ENCODE measurements at regions not wholly inside any gene's neighbourhood (a gene's known extent, or its start where the extent isn't known, plus 50 kb on each side); places are given as distances from the start of the nearest gene placed in this dataset.

DNA sequence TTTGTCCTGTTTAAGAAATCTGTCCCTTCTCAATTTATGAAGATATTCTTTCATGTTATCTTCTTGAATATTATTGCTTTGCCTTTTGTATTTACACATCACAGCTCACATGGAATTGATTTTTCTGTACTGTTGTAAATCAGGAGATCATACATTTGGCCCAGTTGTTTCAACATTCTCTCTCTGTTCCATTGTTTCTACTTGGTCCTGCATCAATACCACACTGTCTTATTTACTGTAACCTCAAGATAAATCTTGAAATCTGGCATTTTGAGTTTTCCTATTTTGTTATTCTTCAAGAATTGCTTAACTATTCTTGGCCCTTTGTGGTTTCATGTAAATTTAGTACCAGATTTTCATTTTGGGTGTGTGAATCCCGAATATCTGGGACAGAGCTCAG is 121.7 kb upstream of the CCN2 start:
- H2AFZ ChIP-seq (ENCODE audit: low read length): no peak overlapping the region
- FAIRE-seq: no peak
- no peaks in the 10 kb centered on the region for H3K36me3 ChIP-seq (ENCODE audit: control insufficient read depth in 2 of 4, insufficient read depth in 4 of 4, low read length in 3 of 4)
- no peak overlapping the region for H4K8ac ChIP-seq (ENCODE audit: extremely low read depth, insufficient read depth, low read length)
- no peaks in the 10 kb centered on the region for H3K79me2 ChIP-seq (ENCODE audit: control insufficient read depth in 1 of 2, insufficient read depth in 2 of 2, low read length in 2 of 2)
- no peak overlapping the region for H4K5ac ChIP-seq (ENCODE audit: insufficient read length, low read depth, low read length)
- no peak overlapping the region for H3K4me3 ChIP-seq (ENCODE audit: extremely low read depth in 1 of 4, insufficient read depth in 2 of 4, low read depth in 3 of 4, low read length in 4 of 4)
- H3K23me2 ChIP-seq (ENCODE audit: low read depth, low read length): no peaks in the 10 kb centered on the region; the same call in 1 of the 2 replicates
- no peak overlapping the region for H3K23ac ChIP-seq (ENCODE audit: insufficient read length)
- H3K14ac ChIP-seq (ENCODE audit: insufficient read length): no peak overlapping the region
- H3K56ac ChIP-seq (replicated peaks; ENCODE audit: insufficient read length, low read depth, low read length): no peak overlapping the region
- no peak overlapping the region for H4K91ac ChIP-seq (replicated peaks; ENCODE audit: insufficient read length, low read length)
- CTCF ChIA-PET (ENCODE audit: partially characterized antibody): interaction anchor here (0.8 to 1.5 kb wide), 2 partner anchors 20 to 158 kb away, joined by 3 to 5 read pairs; no protein-coding TSS in a partner anchor
- H4K20me1 ChIP-seq (replicated peaks in 1 of 2; ENCODE audit: control insufficient read depth in 1 of 2, insufficient read depth in 2 of 2, low read length in 2 of 2): no peaks in the 10 kb centered on the region
- no peaks in the 10 kb centered on the region for H3K27me3 ChIP-seq (replicated peaks in 1 of 4; ENCODE audit: control insufficient read depth in 3 of 4, extremely low read depth in 1 of 4, insufficient read depth in 3 of 4, low read length in 3 of 4)
- no peak overlapping the region for H2AK5ac ChIP-seq (ENCODE audit: low read depth, low read length)
- no peak overlapping the region for H3K4me2 ChIP-seq (ENCODE audit: insufficient read depth in 1 of 2, low read depth in 2 of 2, low read length in 2 of 2)
- no peak overlapping the region for H2BK12ac ChIP-seq (ENCODE audit: low read depth, low read length)
- H2BK20ac ChIP-seq (ENCODE audit: low read length): no peak overlapping the region
- H3K4me1 ChIP-seq (replicated peaks in 1 of 4; ENCODE audit: control insufficient read depth in 3 of 4, insufficient read depth in 4 of 4, low read length in 3 of 4): no peaks in the 10 kb centered on the region
- H3K79me1 ChIP-seq (ENCODE audit: low read depth, low read length): no peaks in the 10 kb centered on the region
- WGBS, 2 experiments (ENCODE audit: extremely low coverage in 1 of 2, insufficient coverage in 1 of 2, insufficient read length in 1 of 2, insufficient replicate concordance in 2 of 2, low coverage in 1 of 2, low lambda C conversion rate in 2 of 2, missing lambda C conversion rate in 1 of 2): 69% methylated on average over 1 of the region's 1 CpG; no CpG with 5 or more reads in 1 of the 2 experiments
- no peak overlapping the region for H3K4ac ChIP-seq (replicated peaks; ENCODE audit: insufficient read length, low read depth, low read length)
- no peak overlapping the region for H3K18ac ChIP-seq (ENCODE audit: extremely low read depth, low read length)
- DNase-seq (ENCODE audit: low read depth in 1 of 2, low spot score in 2 of 2): no peak
- H3K9me3 ChIP-seq (ENCODE audit: insufficient read depth in 2 of 2, low read depth in 1 of 2, low read length in 1 of 2): no peaks in the 10 kb centered on the region
- POLR2A ChIA-PET (ENCODE audit: partially characterized antibody): interaction anchor here (0.6 to 1.7 kb wide), 3 partner anchors 11 to 124 kb away, joined by 3 read pairs; partner anchors contain the start of gene CCN2
- H2BK120ac ChIP-seq (replicated peaks; ENCODE audit: low read depth, low read length): no peak overlapping the region
- H3K9ac ChIP-seq (replicated peaks in 1 of 4; ENCODE audit: extremely low read depth in 1 of 4, low read depth in 3 of 4, low read length in 3 of 4): no peak overlapping the region
- no peak overlapping the region for H2BK15ac ChIP-seq (ENCODE audit: low read length)
- H2BK5ac ChIP-seq (ENCODE audit: low read depth, low read length): no peak overlapping the region
- no peak overlapping the region for H3K27ac ChIP-seq (ENCODE audit: low read depth, low read length)
- TF ChIP-seq RXRA (IDR thresholded peaks at IDR 0.05; ENCODE audit: insufficient read depth, low read depth, low read length) (no peak), EZH2 (IDR thresholded peaks at IDR 0.05; ENCODE audit: low read depth, low read length, severe bottlenecking) (no peak), CTCF (IDR thresholded peaks at IDR 0.05; ENCODE audit: control extremely low read depth in 1 of 3, insufficient read depth in 1 of 3, low read depth in 1 of 3, low read length in 3 of 3) (no peak), SP2 (IDR thresholded peaks at IDR 0.05; ENCODE audit: low read length) (no peak), YY1 (IDR thresholded peaks at IDR 0.05; ENCODE audit: low read depth, low read length) (no peak), RAD21 (IDR thresholded peaks at IDR 0.05 in 1 of 2, conservative IDR thresholded peaks at IDR 0.05 in 1 of 2; ENCODE audit: low read depth in 2 of 2, low read length in 2 of 2) (no peak), MAX (IDR thresholded peaks at IDR 0.05) (no peak), ZNF274 (IDR thresholded peaks at IDR 0.05; ENCODE audit: borderline replicate concordance, extremely low read depth, low read length) (no peak), SRF (IDR thresholded peaks at IDR 0.05; ENCODE audit: low read depth, low read length) (no peak), CBX5 (IDR thresholded peaks at IDR 0.05; ENCODE audit: low read depth, low read length) (no peak)
- TF ChIP-seq, protein P1, sequence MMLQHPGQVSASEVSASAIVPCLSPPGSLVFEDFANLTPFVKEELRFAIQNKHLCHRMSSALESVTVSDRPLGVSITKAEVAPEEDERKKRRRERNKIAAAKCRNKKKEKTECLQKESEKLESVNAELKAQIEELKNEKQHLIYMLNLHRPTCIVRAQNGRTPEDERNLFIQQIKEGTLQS (IDR thresholded peaks at IDR 0.05; ENCODE audit: insufficient read depth, low read depth, low read length): no peak

All from H1 (cell line).